Gastrocnemius medialis (tissue), 4 donors: ENCODE measurements at regions not wholly inside any gene's neighbourhood (a gene's known extent, or its start where the extent isn't known, plus 50 kb on each side); places are given as distances from the start of the nearest gene placed in this dataset.

Experiments
- ATAC-seq, 2 donors: fragments of 150-250 bp; one replicate each; pipeline ENCODE4 v1.9.1; 2016
- DNase-seq, 2 donors: peaks; one replicate each; pipeline ENCODE4 v3.0.0-alpha.2; 2019
- H3K27ac ChIP-seq, 4 donors: fragments of 200-600 bp; sonication (generic); 1 replicate in 1 of 4; 2 replicates in 3 of 4; pipeline ENCODE4 v1.5.1; 2016 to 2018; ENCODE audit warnings: mild to moderate bottlenecking in 2 of 4, moderate library complexity in 1 of 4
- H3K27me3 ChIP-seq, 3 donors: fragments of 200-600 bp; sonication (generic) in 2 of 3; 1 replicate in 1 of 3; 2 replicates in 2 of 3; pipeline versions ENCODE4 v1.5.1 to v1.6.0; 2016 to 2019; ENCODE audit warnings: mild to moderate bottlenecking in 1 of 3, moderate library complexity in 1 of 3
- H3K36me3 ChIP-seq, 2 donors: fragments of 200-600 bp; sonication (generic) in 1 of 2; one replicate each; pipeline ENCODE4 v1.5.1; 2017 to 2018
- H3K4me1 ChIP-seq, 2 donors: fragments of 200-600 bp; sonication (generic) in 1 of 2; one replicate each; pipeline ENCODE4 v1.5.1; 2016 to 2017; ENCODE audit warnings: mild to moderate bottlenecking in 2 of 2
- H3K4me3 ChIP-seq, 4 donors: fragments of 200-600 bp; sonication (generic) in 3 of 4; 1 replicate in 1 of 4; 2 replicates in 3 of 4; pipeline ENCODE4 v1.5.1; 2016 to 2019; ENCODE audit warnings: mild to moderate bottlenecking in 2 of 4
- H3K9me3 ChIP-seq, 3 donors: fragments of 200-600 bp; sonication (generic) in 2 of 3; 1 replicate in 1 of 3; 2 replicates in 2 of 3; pipeline ENCODE4 v1.5.1; 2016 to 2019
- POLR2A ChIP-seq, 2 donors: fragments of 450-650 bp; IDR thresholded peaks; one replicate each; pipeline ENCODE4 v1.6.1; 2017; ENCODE audit warnings: antibody characterized with exemption in 2 of 2, mild to moderate bottlenecking in 2 of 2, moderate library complexity in 2 of 2
- in situ Hi-C, 4 donors: fragments of 200-750 bp; cut with MboI; loops; one replicate each; pipeline versions ENCODE4 v1.15.0 to v1.8.0; 2017; ENCODE audit warnings: low sequenced_read_pairs in 4 of 4
- intact Hi-C: fragments of 100-400 bp; cut with DNase I; formaldehyde crosslinking; loops from one replicate; pipeline ENCODE4 v1.15.1; 2023; ENCODE audit warnings: low total_unique reads
- TF ChIP-seq, protein P1 (sequence below), 5 experiments: fragments of 450-650 bp in 3 of 5; fragments of 200-600 bp in 2 of 5; sonication (generic) in 2 of 5; IDR thresholded peaks in 4 of 5; conservative IDR thresholded peaks in 1 of 5; 1 replicate in 4 of 5; 2 replicates in 1 of 5; pipeline ENCODE4 v1.5.1; 2016 to 2019; ENCODE audit warnings: antibody characterized with exemption in 5 of 5, mild to moderate bottlenecking in 3 of 5, moderate library complexity in 3 of 5

DNA sequence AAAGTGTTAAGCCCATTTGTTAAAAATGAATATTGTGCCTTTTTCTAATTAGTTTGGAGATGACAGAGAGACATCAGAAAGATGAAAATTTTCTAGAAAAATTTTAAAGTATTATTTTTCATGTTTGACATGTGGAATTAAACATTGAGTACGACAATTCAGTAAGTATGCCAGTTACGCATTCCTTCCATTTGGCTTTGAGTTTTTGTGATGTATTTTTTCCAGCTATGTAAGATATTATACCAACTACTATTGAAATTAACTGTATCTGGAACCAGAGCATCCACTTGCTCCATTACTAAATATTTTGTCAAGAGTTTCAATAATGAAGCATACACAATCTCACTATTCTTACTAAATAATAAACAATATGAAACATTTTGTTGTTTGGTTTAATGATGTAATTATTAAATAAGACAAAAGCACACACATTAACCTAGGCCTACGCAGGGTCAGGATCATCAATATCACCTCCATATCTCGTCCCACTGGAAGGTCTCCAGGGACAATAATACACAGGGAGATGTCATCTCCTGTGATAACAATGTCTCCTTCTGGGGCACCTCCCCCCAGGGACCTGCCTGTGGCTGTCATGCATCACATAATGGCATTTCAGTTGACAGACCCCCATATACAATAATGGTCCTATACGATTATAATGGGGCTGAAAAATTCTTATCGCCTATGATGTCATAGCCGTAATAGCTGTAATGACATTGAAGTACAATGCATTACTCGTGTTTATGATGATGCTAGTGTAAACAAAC lies 274.1 kb downstream of the REEP3 start:
- in situ Hi-C loops, result no loop called here
- no peak overlapping the region for H3K27ac ChIP-seq
- DNase-seq, result no peak
- no peaks in the 10 kb centered on the region for H3K27me3 ChIP-seq
- ATAC-seq, result no peak
- no peaks in the 10 kb centered on the region for H3K9me3 ChIP-seq
- TF ChIP-seq, protein P1, sequence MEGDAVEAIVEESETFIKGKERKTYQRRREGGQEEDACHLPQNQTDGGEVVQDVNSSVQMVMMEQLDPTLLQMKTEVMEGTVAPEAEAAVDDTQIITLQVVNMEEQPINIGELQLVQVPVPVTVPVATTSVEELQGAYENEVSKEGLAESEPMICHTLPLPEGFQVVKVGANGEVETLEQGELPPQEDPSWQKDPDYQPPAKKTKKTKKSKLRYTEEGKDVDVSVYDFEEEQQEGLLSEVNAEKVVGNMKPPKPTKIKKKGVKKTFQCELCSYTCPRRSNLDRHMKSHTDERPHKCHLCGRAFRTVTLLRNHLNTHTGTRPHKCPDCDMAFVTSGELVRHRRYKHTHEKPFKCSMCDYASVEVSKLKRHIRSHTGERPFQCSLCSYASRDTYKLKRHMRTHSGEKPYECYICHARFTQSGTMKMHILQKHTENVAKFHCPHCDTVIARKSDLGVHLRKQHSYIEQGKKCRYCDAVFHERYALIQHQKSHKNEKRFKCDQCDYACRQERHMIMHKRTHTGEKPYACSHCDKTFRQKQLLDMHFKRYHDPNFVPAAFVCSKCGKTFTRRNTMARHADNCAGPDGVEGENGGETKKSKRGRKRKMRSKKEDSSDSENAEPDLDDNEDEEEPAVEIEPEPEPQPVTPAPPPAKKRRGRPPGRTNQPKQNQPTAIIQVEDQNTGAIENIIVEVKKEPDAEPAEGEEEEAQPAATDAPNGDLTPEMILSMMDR (IDR thresholded peaks at IDR 0.05 in 4 of 5, conservative IDR thresholded peaks at IDR 0.05 in 1 of 5), result no peak
- no peak for TF ChIP-seq POLR2A (IDR thresholded peaks at IDR 0.05)
- intact Hi-C loops, result no loop called here
- peaks cover 0 to 4% of the 10 kb centered on the region in 2 donors for H3K4me1 ChIP-seq
- H3K4me3 ChIP-seq, result no peak overlapping the region
- H3K36me3 ChIP-seq, result no peaks in the 10 kb centered on the region

- TF ChIP-seq, protein P1 (IDR thresholded peaks at IDR 0.05 in 4 of 5, conservative IDR thresholded peaks at IDR 0.05 in 1 of 5), result no peak
- no peak for TF ChIP-seq POLR2A (IDR thresholded peaks at IDR 0.05)
- intact Hi-C loops, result no loop called here
- peak; percentile 62 to 73 for ATAC-seq
Observed at GRCh38 chr10:63798599-63799498, 277.6 kb downstream of the REEP3 start.

DNA sequence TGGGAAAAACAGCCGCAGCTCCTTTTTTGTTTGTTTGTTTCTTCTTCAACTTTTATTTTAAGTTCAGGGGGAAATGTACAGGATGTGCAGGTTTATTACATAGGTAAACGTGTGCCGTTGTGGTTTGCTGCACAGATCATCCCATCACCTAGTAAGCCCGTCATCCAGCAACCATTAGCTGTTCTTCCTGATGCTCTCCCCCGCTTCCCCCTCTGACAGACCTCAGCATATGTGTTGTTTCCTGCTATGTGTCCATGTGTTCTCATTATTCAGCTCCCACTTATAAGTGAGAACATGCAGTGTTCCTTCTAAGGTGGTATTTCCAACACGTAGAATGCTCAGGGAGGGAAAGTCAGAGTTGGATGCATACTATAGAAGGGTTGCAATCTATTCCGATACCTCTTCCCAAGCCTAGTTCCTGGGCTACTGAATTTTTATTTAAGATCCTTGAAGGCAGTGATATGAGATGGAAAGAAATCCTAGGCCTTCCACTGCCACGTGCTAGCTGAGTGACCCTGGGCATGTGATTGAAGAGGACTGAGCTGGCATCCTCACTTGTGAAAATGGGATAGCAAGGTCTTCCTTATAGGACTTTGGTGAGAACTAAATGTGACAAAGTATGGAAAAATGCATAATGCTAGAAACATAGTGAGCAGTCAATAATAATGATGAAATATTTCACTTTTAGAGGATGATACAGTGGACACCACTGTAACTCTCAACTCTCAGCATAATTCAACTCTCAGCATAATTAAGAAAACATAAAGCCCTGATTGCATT lies 278.5 kb downstream of the REEP3 start:
- Histone ChIP-seq H3K36me3 (no peaks in the 10 kb centered on the region), H3K27ac (peak overlapping the region in 3 of 4 donors; percentile 37 to 60 (median 53)), H3K27me3 (no peaks in the 10 kb centered on the region), H3K9me3 (no peaks in the 10 kb centered on the region), H3K4me1 (peaks cover 0 to 4% of the 10 kb centered on the region in 2 donors), H3K4me3 (peak overlapping the region in 2 of 4 donors; percentile 3 to 16)
- DNase-seq (no peak), ATAC-seq (no peak)
- in situ Hi-C loops (no loop called here), intact Hi-C loops (no loop called here)
- TF ChIP-seq, protein P1 (IDR thresholded peaks at IDR 0.05 in 4 of 5, conservative IDR thresholded peaks at IDR 0.05 in 1 of 5), result no peak
- TF ChIP-seq POLR2A (IDR thresholded peaks at IDR 0.05), result no peak

More at GRCh38 chr10:63798599-63799498, 277.6 kb downstream of the REEP3 start:
- H3K4me3 ChIP-seq, result peak overlapping the region in 2 of 4 donors; percentile 3 to 16
- H3K4me1 ChIP-seq, result peaks cover 0 to 4% of the 10 kb centered on the region in 2 donors
- H3K27ac ChIP-seq, result peak overlapping the region; percentile 24 to 60 (median 45)
- H3K36me3 ChIP-seq, result no peaks in the 10 kb centered on the region
- H3K9me3 ChIP-seq, result no peaks in the 10 kb centered on the region
- DNase-seq, result peak; percentile 16 to 32
- in situ Hi-C loops, result no loop called here
- H3K27me3 ChIP-seq, result no peaks in the 10 kb centered on the region

GRCh38 chr10:63801166-63801565 lies 280.0 kb downstream of the REEP3 start:
- H3K27me3 ChIP-seq, result no peaks in the 10 kb centered on the region
- H3K4me3 ChIP-seq, result no peak overlapping the region
- no peaks in the 10 kb centered on the region for H3K9me3 ChIP-seq
- in situ Hi-C loops (no loop called here), intact Hi-C loops (no loop called here)
- H3K36me3 ChIP-seq, result no peaks in the 10 kb centered on the region
- TF ChIP-seq, protein P1 (IDR thresholded peaks at IDR 0.05 in 4 of 5, conservative IDR thresholded peaks at IDR 0.05 in 1 of 5), result no peak
- TF ChIP-seq POLR2A (IDR thresholded peaks at IDR 0.05), result no peak
- H3K4me1 ChIP-seq, result peaks cover 0 to 4% of the 10 kb centered on the region in 2 donors
- H3K27ac ChIP-seq, result peak overlapping the region in 1 of 4 donors; percentile 1
- no peak for ATAC-seq
- no peak for DNase-seq
